ENCODE measurements at regions not wholly inside any gene's neighbourhood (a gene's known extent, or its start where the extent isn't known, plus 50 kb on each side); places are given as distances from the start of the nearest gene placed in this dataset.

DNA sequence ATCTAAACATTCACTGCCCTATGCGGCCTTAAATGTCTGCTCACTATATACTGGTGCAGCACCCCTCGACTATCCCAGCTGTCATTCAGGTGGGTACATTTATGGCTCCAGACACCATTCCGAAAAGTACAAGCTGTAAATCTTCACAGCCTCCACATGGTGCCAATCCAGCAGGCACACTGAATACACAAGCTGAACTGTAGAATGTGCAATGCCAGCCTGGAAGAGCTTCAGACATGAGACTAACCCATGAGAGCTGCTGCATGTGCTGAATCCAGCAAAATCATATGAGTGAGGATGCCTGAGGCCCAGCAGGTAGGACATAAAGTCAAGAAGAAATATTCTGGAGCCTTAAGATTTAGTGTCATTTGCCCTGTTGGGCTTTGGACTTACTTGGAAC, 483.8 kb upstream of the GRIA1 start:
- no peaks in the 10 kb centered on the region for H3K27me3 ChIP-seq
- H4K20me1 ChIP-seq, result no peaks in the 10 kb centered on the region
- H3K4me3 ChIP-seq, result no peak overlapping the region
- H3K9ac ChIP-seq, result no peak overlapping the region
- H3K9me3 ChIP-seq, result peaks cover 12% of the 10 kb centered on the region
- no peaks in the 10 kb centered on the region for H3K4me1 ChIP-seq
- H3K4me2 ChIP-seq, result no peak overlapping the region
- no peak for TF ChIP-seq Cebpa-rat (IDR thresholded peaks at IDR 0.05)
- H3K36me3 ChIP-seq, result no peaks in the 10 kb centered on the region
- no peak overlapping the region for H3K27ac ChIP-seq

DNA sequence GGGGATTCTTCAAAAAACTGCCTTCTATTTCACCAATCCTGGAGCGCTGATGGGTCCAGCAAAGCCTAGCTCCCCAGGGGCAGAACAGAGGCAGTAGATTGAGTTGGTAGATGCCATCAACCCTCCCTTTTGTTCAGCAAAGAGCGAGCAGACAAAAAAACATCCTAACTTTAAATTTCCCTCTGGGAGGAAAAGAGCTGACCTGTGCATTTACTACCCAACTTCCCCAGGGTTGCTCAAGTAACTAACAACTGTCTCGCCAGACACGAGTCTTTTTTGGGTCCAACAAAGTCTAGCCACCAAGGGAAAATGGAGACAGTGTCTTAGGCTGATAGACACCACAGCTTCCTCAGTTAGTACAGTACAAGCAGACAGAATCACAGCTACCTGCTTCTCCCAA, 476.3 kb upstream of the GRIA1 start:
- Histone ChIP-seq H4K20me1 (no peaks in the 10 kb centered on the region), H3K4me1 (no peaks in the 10 kb centered on the region), H3K36me3 (no peaks in the 10 kb centered on the region), H3K4me2 (no peak overlapping the region), H3K27me3 (no peaks in the 10 kb centered on the region), H3K9ac (no peak overlapping the region), H3K27ac (no peak overlapping the region), H3K9me3 (0 out of 2 replicates have a peak, but pooled peaks cover 6% of the 10 kb centered on the region), H3K4me3 (no peak overlapping the region)
- TF ChIP-seq Cebpa-rat (IDR thresholded peaks at IDR 0.05), result no peak

DNA sequence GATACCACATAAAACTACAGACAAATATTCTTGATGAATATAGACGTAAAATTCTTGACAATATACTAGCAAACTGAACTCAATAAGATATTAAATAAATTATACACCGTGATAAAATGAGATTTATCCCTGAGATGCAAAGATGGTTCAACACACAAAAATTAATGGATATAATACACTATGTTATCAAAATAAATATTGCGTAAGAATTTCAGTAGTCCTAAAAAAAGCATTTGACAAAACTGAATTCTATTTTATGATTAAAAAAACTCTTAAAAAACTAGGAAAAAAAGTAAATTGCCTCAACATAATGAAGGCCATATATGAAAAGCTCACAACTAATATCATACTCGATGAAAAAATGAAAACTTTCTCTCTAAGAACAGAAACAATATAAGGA, 472.3 kb upstream of the GRIA1 start:
- H4K20me1 ChIP-seq, result no peaks in the 10 kb centered on the region
- no peak overlapping the region for H3K4me2 ChIP-seq
- no peak overlapping the region for H3K4me3 ChIP-seq
- H3K27me3 ChIP-seq, result no peaks in the 10 kb centered on the region
- no peaks in the 10 kb centered on the region for H3K4me1 ChIP-seq
- H3K9ac ChIP-seq, result no peak overlapping the region
- no peaks in the 10 kb centered on the region for H3K36me3 ChIP-seq
- no peak overlapping the region for H3K27ac ChIP-seq
- no peak; the same call in 1 of the 2 replicates for TF ChIP-seq Cebpa-rat (IDR thresholded peaks at IDR 0.05)
- H3K9me3 ChIP-seq, result peaks cover 19% of the 10 kb centered on the region

DNA sequence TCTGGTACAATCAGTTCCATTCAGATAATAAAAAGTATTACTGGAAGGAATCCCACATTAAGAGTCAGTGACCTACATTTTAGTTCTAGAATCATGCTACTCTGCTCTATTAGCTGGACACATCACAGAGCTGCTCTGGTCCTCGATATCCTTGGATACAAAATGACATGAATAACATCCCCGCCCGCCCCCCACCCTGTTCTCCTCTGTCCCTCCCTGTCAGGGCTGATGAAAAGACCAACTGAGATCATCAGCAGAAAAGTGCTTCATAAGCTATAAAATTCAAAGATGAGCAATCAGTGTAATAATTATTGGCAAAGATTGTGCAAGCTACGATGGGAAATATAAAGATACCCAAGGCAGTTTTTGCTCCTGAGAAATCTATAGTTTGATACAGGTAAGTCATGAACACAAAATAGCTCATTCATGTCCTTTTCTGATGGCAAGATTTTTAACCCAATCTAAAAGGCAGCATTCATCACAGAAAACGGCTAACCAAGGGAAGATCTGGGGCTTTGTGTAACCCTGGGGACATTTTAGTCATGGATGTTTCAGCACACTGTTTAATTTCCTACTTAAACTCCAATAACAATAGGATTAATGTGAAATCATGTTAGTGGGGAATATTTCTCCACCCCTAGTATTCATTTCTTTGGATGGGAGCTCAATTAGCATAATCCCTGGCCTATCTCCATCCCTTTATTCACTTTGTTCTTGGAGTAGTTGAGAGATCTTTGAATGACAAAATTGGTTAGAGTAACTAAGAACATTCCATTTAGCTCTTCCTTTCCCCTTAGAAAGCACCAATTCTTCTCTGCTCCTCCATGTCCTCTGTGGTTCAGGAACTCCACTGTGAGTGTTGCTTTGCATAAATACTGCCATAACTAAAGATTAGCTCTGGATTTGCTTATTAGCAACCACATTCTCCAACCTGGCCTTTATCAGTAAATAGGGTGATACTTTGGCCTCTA, 459.4 kb upstream of the GRIA1 start:
- no peaks in the 10 kb centered on the region for H4K20me1 ChIP-seq
- no peak overlapping the region for H3K4me3 ChIP-seq
- H3K27me3 ChIP-seq, result no peaks in the 10 kb centered on the region
- H3K4me1 ChIP-seq, result no peaks in the 10 kb centered on the region
- H3K9ac ChIP-seq, result no peak overlapping the region
- TF ChIP-seq Cebpa-rat (IDR thresholded peaks at IDR 0.05), result no peak
- H3K27ac ChIP-seq, result no peak overlapping the region
- 0 out of 2 replicates have a peak, but pooled peaks cover 3% of the 10 kb centered on the region for H3K9me3 ChIP-seq
- no peak overlapping the region for H3K4me2 ChIP-seq
- no peaks in the 10 kb centered on the region for H3K36me3 ChIP-seq

DNA sequence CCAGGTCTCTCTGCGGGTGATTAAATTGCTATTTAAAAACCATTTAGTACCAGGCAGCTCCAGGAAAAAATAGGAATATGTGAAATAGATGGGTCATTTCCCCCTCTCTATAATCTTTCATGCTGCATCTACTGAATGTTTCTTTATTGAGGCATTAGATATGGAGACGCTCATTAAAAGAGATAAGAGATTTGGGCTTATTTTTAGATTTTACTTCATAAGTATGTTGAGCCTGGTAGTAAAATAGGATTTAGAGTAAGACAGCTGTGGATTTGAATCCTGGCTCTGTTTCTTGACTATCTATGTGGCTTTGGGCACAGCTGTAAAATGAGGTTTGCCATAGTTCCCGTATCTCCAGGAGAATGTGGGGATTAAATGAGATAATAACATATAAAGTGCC, 451.0 kb upstream of the GRIA1 start:
- H3K27ac ChIP-seq, result no peak overlapping the region
- no peaks in the 10 kb centered on the region for H4K20me1 ChIP-seq
- no peaks in the 10 kb centered on the region for H3K36me3 ChIP-seq
- H3K4me3 ChIP-seq, result no peak overlapping the region
- H3K9me3 ChIP-seq, result no peaks in the 10 kb centered on the region
- no peak for TF ChIP-seq Cebpa-rat (IDR thresholded peaks at IDR 0.05)
- H3K9ac ChIP-seq, result no peak overlapping the region
- H3K4me2 ChIP-seq, result no peak overlapping the region
- no peaks in the 10 kb centered on the region for H3K27me3 ChIP-seq
- no peaks in the 10 kb centered on the region for H3K4me1 ChIP-seq

DNA sequence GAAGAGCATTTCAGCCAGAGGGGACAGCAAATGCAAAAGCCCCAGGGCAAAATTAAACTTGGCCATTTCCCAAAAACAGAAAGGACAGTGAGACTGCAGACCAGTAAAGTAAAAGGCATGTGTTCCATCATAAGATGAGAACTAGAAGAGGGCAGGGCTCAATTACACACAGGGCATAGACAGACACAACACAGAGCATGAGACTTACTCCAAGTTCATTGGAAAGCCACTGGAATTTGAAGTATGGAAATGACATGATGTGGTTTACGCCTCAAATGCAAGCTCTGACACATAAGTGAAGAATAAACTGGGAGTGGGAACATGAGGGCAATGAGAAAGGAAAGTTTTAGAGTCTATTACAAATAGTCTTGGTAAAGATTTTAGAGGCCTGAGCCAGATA, 446.6 kb upstream of the GRIA1 start:
- H4K20me1 ChIP-seq, result no peaks in the 10 kb centered on the region
- H3K4me2 ChIP-seq, result no peak overlapping the region
- H3K4me1 ChIP-seq, result no peaks in the 10 kb centered on the region
- H3K4me3 ChIP-seq, result no peak overlapping the region
- TF ChIP-seq Cebpa-rat (IDR thresholded peaks at IDR 0.05), result no peak
- no peaks in the 10 kb centered on the region for H3K9me3 ChIP-seq
- no peak overlapping the region for H3K9ac ChIP-seq
- no peaks in the 10 kb centered on the region for H3K27me3 ChIP-seq
- no peaks in the 10 kb centered on the region for H3K36me3 ChIP-seq
- no peak overlapping the region for H3K27ac ChIP-seq

DNA sequence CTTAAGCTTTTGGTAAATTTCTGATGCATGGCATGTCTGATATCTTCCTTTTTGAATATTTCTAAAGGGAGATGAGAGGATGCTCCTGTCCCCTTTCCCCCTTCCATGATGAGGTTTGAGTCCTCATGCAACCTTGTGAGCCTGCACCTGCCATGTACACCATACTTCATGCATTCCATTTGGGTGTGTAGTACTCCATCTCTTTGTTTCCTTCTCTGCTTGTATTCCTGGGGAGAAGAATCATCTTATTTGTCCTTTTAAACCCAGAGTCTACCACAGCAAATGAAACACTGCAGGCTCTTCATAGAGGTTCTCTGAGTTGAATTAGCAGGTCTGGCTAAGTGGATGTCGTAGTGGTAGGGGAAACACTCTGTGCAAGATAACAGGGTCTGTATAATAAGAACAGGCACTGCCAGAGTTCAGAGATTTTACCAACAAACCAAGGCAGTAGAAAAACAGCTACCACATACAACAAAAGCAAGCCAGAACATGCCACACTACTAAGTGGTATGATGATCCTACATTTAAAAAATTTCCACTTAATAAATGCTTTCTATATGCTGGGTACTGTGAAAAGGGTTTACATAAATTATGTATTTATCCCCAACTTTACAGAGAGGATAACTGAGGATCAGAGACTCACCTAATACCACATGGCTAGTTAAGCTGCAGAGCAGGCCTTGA, 439.8 kb upstream of the GRIA1 start:
- Histone ChIP-seq H3K4me3 (no peak overlapping the region), H3K9ac (no peak overlapping the region), H3K4me1 (no peaks in the 10 kb centered on the region), H3K9me3 (no peaks in the 10 kb centered on the region), H4K20me1 (no peaks in the 10 kb centered on the region), H3K27me3 (no peaks in the 10 kb centered on the region), H3K27ac (no peak overlapping the region), H3K36me3 (no peaks in the 10 kb centered on the region), H3K4me2 (no peak overlapping the region)
- no peak for TF ChIP-seq Cebpa-rat (IDR thresholded peaks at IDR 0.05)

DNA sequence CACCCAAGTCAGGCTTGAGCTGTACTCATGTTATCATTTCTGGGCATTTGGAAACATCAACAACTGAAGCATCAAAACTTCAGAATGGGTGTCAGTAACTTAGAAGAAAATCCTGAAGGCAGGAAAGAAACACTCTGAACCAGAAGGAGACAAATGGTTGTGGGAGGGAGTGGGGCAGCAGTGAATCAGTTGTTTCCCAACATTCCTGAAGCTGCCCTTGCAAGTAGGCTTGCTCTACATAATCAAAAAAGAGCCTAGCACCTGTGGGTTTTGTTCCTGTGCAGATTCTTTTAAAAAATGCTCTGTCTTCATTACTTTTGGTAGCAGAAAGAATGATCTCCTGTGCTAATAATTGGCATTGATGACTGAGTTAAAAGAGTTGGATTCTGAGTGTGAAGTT, 424.2 kb upstream of the GRIA1 start:
- no peaks in the 10 kb centered on the region for H4K20me1 ChIP-seq
- no peak overlapping the region for H3K4me3 ChIP-seq
- no peak overlapping the region for H3K27ac ChIP-seq
- H3K4me2 ChIP-seq, result no peak overlapping the region
- H3K36me3 ChIP-seq, result no peaks in the 10 kb centered on the region
- H3K9me3 ChIP-seq, result no peaks in the 10 kb centered on the region
- H3K4me1 ChIP-seq, result no peaks in the 10 kb centered on the region
- H3K9ac ChIP-seq, result no peak overlapping the region
- no peak for TF ChIP-seq Cebpa-rat (IDR thresholded peaks at IDR 0.05)
- no peaks in the 10 kb centered on the region for H3K27me3 ChIP-seq

DNA sequence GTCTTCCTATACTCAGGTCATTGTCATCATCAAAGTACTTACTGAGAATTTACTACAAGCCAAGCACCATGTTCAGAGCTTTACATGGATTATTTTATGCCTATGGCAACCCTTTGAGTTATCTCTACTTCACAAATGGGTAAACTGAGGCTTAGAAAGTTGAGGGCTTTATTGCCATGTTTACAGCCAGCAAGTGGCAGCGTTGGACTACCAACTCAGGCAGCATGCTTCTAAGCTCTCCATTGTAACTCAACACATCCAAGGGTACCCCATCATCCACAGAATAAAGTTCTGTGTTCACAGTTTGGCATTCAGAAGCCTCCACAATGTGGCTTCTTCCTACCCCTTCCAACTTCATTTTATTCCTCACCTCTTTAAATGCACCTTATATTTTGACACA, 422.6 kb upstream of the GRIA1 start:
- H3K4me2 ChIP-seq, result no peak overlapping the region
- no peaks in the 10 kb centered on the region for H4K20me1 ChIP-seq
- H3K27me3 ChIP-seq, result no peaks in the 10 kb centered on the region
- H3K9ac ChIP-seq, result no peak overlapping the region
- H3K4me3 ChIP-seq, result no peak overlapping the region
- H3K36me3 ChIP-seq, result no peaks in the 10 kb centered on the region
- no peaks in the 10 kb centered on the region for H3K4me1 ChIP-seq
- H3K27ac ChIP-seq, result no peak overlapping the region
- no peaks in the 10 kb centered on the region for H3K9me3 ChIP-seq
- TF ChIP-seq Cebpa-rat (IDR thresholded peaks at IDR 0.05), result no peak

DNA sequence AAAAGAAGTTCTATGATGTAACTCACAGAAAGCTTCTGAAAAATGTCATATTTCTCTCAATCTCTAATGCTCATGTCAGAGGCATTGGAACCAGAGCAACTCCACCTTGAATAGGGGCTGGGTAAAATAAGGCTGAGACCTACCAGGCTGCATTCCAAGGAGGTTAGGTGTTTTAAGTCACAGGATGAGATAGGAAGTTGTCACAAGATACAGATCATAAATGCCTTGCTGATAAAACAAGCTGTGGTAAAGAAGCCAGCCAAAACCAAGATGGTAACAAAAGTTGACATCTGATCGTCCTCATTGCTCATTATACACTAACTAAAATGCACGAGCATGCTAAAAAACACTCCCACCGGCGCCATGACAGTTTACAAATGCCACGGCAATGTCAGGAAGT, 411.1 kb upstream of the GRIA1 start:
- TF ChIP-seq Cebpa-rat (IDR thresholded peaks at IDR 0.05), result no peak
- Histone ChIP-seq H3K4me2 (no peak overlapping the region), H3K4me3 (no peak overlapping the region), H3K9me3 (no peaks in the 10 kb centered on the region), H3K27ac (no peak overlapping the region), H3K36me3 (no peaks in the 10 kb centered on the region), H3K27me3 (no peaks in the 10 kb centered on the region), H3K9ac (no peak overlapping the region), H4K20me1 (no peaks in the 10 kb centered on the region), H3K4me1 (no peaks in the 10 kb centered on the region)
